ENCODE measurements at regions not wholly inside any gene's neighbourhood (a gene's known extent, or its start where the extent isn't known, plus 50 kb on each side); places are given as distances from the start of the nearest gene placed in this dataset.
A peak's percentile ranks its signal among the peaks of the same experiment; 100 is the strongest.

- no peak for DNase-seq
These were observed 619.2 kb upstream of the SGCG start for GRCh38 chr13:22561581-22561980.

GRCh38 chr13:22562116-22562515 is 618.7 kb upstream of the SGCG start:
- no peak for DNase-seq

- DNase-seq, result no peak
These were observed 617.5 kb upstream of the SGCG start for GRCh38 chr13:22563272-22563671.

GRCh38 chr13:22569811-22570210 is 611.0 kb upstream of the SGCG start:
- no peak for DNase-seq

GRCh38 chr13:22589880-22590279 is 590.9 kb upstream of the SGCG start:
- no peak for DNase-seq

GRCh38 chr13:22592515-22592914 is 588.3 kb upstream of the SGCG start:
- DNase-seq, result peak; percentile 53

GRCh38 chr13:22594041-22594440 is 586.7 kb upstream of the SGCG start:
- no peak for DNase-seq

GRCh38 chr13:22596171-22596863 is 584.5 kb upstream of the SGCG start:
- peak; percentile 15 for DNase-seq

GRCh38 chr13:22599156-22599555 is 581.6 kb upstream of the SGCG start:
- DNase-seq, result no peak

- DNase-seq, result no peak
These were observed 562.8 kb upstream of the SGCG start for GRCh38 chr13:22618002-22618401.

GRCh38 chr13:22625691-22626090 is 555.1 kb upstream of the SGCG start:
- DNase-seq, result no peak

GRCh38 chr13:22629374-22629773 is 551.4 kb upstream of the SGCG start:
- no peak for DNase-seq

- DNase-seq, result no peak
These were observed 538.7 kb upstream of the SGCG start for GRCh38 chr13:22642088-22642487.

GRCh38 chr13:22644941-22645340 is 535.8 kb upstream of the SGCG start:
- DNase-seq, result no peak

GRCh38 chr13:22647156-22647850 is 533.5 kb upstream of the SGCG start:
- DNase-seq, result no peak

- no peak for DNase-seq
These were observed 532.4 kb upstream of the SGCG start for GRCh38 chr13:22648320-22648801.

GRCh38 chr13:22652796-22653195 is 528.0 kb upstream of the SGCG start:
- DNase-seq, result no peak

- no peak for DNase-seq
These were observed 526.9 kb upstream of the SGCG start for GRCh38 chr13:22653866-22654265.

- no peak for DNase-seq
These were observed 525.5 kb upstream of the SGCG start for GRCh38 chr13:22655106-22655852.

- no peak for DNase-seq
These were observed 518.0 kb upstream of the SGCG start for GRCh38 chr13:22662771-22663170.

GRCh38 chr13:22665506-22665905 is 515.3 kb upstream of the SGCG start:
- no peak for DNase-seq

- DNase-seq, result no peak
These were observed 490.0 kb upstream of the SGCG start for GRCh38 chr13:22690756-22691155.

GRCh38 chr13:22693691-22694090 is 487.1 kb upstream of the SGCG start:
- DNase-seq, result no peak

- no peak for DNase-seq
These were observed 484.3 kb upstream of the SGCG start for GRCh38 chr13:22696433-22696832.
